ENCODE measurements at regions not wholly inside any gene's neighbourhood (a gene's known extent, or its start where the extent isn't known, plus 50 kb on each side); places are given as distances from the start of the nearest gene placed in this dataset.

GRCh38 chr6:116982401-116982800 lies 105.4 kb downstream of the RFX6 start:
- FAIRE-seq (no peak), DNase-seq (ENCODE audit: low read depth, low spot score) (no peak), ATAC-seq (no peak)
- ChIA-PET SMC1A (ENCODE audit: uncharacterized antibody, unreplicated experiment) (interaction anchor here (0.9 kb wide), 1 partner anchor 12 kb away, joined by 3 read pairs; no protein-coding TSS in a partner anchor), CTCF (no interaction called here), POLR2A (no interaction called here), RAD21 (ENCODE audit: unreplicated experiment) (no interaction called here)
- Histone ChIP-seq H3K79me2 (ENCODE audit: control insufficient read depth, insufficient read depth, low read length) (no peaks in the 10 kb centered on the region), H4K20me1 (ENCODE audit: control insufficient read depth, insufficient read depth) (no peaks in the 10 kb centered on the region), H3K4me2 (ENCODE audit: control insufficient read depth, insufficient read depth) (no peak overlapping the region), H3K9ac (ENCODE audit: control insufficient read depth, insufficient read depth, low read length) (no peak overlapping the region), H3K27me3 (replicated peaks in 1 of 2; ENCODE audit: control insufficient read depth in 2 of 2, insufficient read depth in 2 of 2, low read length in 1 of 2) (no peaks in the 10 kb centered on the region), H3K36me3 (ENCODE audit: control insufficient read depth in 2 of 2, insufficient read depth in 2 of 2, low read length in 1 of 2) (no peaks in the 10 kb centered on the region), H2AFZ (ENCODE audit: control insufficient read depth, low read depth, low read length) (no peak overlapping the region), H3K4me3 (no peak overlapping the region), H3K27ac (ENCODE audit: control insufficient read depth, insufficient read depth) (no peak overlapping the region), H3K9me3 (replicated peaks; ENCODE audit: control insufficient read depth, insufficient read depth, low read length) (no peaks in the 10 kb centered on the region), H3K4me1 (ENCODE audit: control insufficient read depth, insufficient read depth, low read length) (no peaks in the 10 kb centered on the region)
- intact Hi-C loops (cut with micrococcal nuclease; ENCODE audit: unreplicated experiment): no loop called here
- TF ChIP-seq REST (IDR thresholded peaks at IDR 0.05; ENCODE audit: low read depth, low read length) (no peak), ATF3 (IDR thresholded peaks at IDR 0.05; ENCODE audit: borderline replicate concordance, extremely low read depth, low read depth, low read length) (no peak), TARDBP (IDR thresholded peaks at IDR 0.05; ENCODE audit: borderline replicate concordance) (no peak), RB1 (IDR thresholded peaks at IDR 0.05; ENCODE audit: borderline replicate concordance) (no peak), SP1 (IDR thresholded peaks at IDR 0.05; ENCODE audit: low read depth, low read length) (no peak), JUND (IDR thresholded peaks at IDR 0.05; ENCODE audit: low read depth, low read length) (no peak), SRF (IDR thresholded peaks at IDR 0.05; ENCODE audit: low read depth in 2 of 2, low read length in 2 of 2) (no peak)
- no TSS peak for BruUV-seq (replicated peaks)
- in situ Hi-C loops (cut with MboI): no loop called here
